Thymus (tissue), 11 donors: ENCODE measurements at regions not wholly inside any gene's neighbourhood (a gene's known extent, or its start where the extent isn't known, plus 50 kb on each side); places are given as distances from the start of the nearest gene placed in this dataset.

Source experiments
- DNase-seq, 9 donors: peaks; one replicate each; pipeline ENCODE4 v3.0.0-alpha.2; 2013; ENCODE audit warnings: low spot score in 9 of 9, low read depth in 6 of 9, missing footprints in 1 of 9
- H3K27ac ChIP-seq, 2 donors: one replicate each; pipeline ENCODE4 v1.5.1; 2013; ENCODE audit warnings: control low read depth in 1 of 2, low read depth in 1 of 2, low read length in 1 of 2, mild to moderate bottlenecking in 1 of 2, moderate library complexity in 1 of 2
- H3K27me3 ChIP-seq, 2 donors: one replicate each; pipeline ENCODE4 v1.5.1; 2013; ENCODE audit warnings: low read length in 1 of 2; ENCODE audit not compliant: control insufficient read depth in 2 of 2, insufficient read depth in 1 of 2
- H3K36me3 ChIP-seq, 2 donors: one replicate each; pipeline ENCODE4 v1.5.1; 2013; ENCODE audit warnings: low read length in 1 of 2, mild to moderate bottlenecking in 1 of 2, moderate library complexity in 1 of 2; ENCODE audit not compliant: control insufficient read depth in 2 of 2, insufficient read depth in 2 of 2
- H3K4me1 ChIP-seq, 2 donors: one replicate each; pipeline ENCODE4 v1.5.1; 2013; ENCODE audit warnings: low read length in 2 of 2; ENCODE audit not compliant: control insufficient read depth in 2 of 2, insufficient read depth in 2 of 2
- H3K4me3 ChIP-seq, 2 donors: one replicate each; pipeline ENCODE4 v1.5.1; 2013; ENCODE audit warnings: low read length in 2 of 2, control low read depth in 1 of 2, mild to moderate bottlenecking in 1 of 2
- H3K9me3 ChIP-seq, 2 donors: one replicate each; pipeline ENCODE4 v1.5.1; 2013; ENCODE audit warnings: low read length in 1 of 2, mild to moderate bottlenecking in 1 of 2; ENCODE audit not compliant: control insufficient read depth in 2 of 2, insufficient read depth in 1 of 2
- WGBS: extraction: QIAGEN DNeasy Blood & Tissue Kit; methylation state at CpG from one replicate; pipeline ENCODE4 v1.1.7; 2013; 5-methylcytosine and 5-hydroxymethylcytosine counted together
- donor health status: healthy.

DNA sequence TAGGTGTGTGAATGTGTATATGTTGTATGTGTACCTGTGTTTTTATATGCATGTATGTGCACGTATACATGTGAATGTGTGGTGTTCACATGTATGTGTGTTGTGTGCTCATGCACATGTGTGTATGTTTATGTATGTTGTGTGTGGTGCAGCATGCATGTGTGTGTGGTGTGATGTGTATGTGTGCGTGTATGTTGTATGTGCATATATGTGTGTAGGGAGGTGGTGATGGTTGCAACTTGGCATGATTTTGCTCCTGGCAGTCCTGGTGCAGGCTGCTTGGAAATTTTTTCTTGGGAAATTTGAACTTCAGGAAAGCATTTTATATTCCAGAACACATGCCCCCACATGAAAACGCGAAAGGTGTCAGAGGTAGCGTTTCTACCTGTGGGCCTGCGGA is 1177.8 kb downstream of the TBC1D22A start:
- Histone ChIP-seq H3K4me1 (peaks cover 15 to 19% of the 10 kb centered on the region in 2 donors), H3K9me3 (peaks cover 0 to 4% of the 10 kb centered on the region in 2 donors), H3K36me3 (no peaks in the 10 kb centered on the region), H3K4me3 (no peak overlapping the region), H3K27me3 (no peaks in the 10 kb centered on the region), H3K27ac (no peak overlapping the region)
- no peak for DNase-seq
- WGBS: 95% methylated on average over 6 of the region's 6 CpGs

DNA sequence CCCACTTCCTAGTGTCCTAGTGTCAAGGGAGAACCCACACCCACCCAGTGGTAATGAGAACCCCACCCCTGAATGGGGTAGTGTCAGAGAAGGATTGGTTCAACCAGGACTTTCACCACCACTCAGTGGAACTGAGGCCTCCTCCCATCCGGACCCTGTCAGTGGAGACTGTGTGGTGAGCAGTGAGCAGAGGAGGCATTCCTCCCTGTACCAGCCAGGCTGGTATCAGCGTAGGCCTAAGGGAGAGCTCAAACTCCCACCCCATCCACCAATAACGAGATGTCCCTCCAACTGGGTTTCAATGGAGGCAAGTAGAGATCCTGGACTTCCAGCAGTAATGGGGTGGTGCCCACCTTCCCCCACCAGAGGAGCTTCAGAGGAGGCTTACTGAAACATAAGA is 1171.4 kb downstream of the TBC1D22A start:
- no peaks in the 10 kb centered on the region for H3K36me3 ChIP-seq
- H3K27me3 ChIP-seq: no peaks in the 10 kb centered on the region
- H3K27ac ChIP-seq: no peak overlapping the region
- H3K4me1 ChIP-seq: peaks cover 5 to 6% of the 10 kb centered on the region in 2 donors
- H3K9me3 ChIP-seq: peaks cover 0 to 7% of the 10 kb centered on the region in 2 donors
- H3K4me3 ChIP-seq: no peak overlapping the region
- no peak for DNase-seq
- WGBS: 95% methylated on average over 3 of the region's 3 CpGs

DNA sequence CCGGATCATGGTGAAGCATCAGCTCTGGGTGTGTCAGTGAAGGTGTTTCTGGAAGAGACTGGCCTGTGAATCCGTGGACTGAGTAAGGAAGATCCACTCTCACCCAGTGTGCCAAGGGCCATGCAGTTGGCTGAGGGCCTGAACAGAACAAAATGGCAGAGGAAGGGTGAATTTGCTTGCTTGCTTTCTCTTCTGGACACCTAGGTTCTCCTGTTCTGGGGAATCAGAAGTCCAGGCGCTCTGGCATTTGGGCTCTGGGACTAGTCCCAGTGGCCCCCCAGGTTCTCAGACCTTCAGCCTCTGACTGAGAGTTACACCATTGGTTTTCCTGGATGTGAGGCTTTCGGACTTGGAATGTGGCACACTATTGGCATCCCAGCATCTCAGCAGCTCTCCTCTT is 1170.8 kb downstream of the TBC1D22A start:
- Histone ChIP-seq H3K27ac (no peak overlapping the region), H3K27me3 (no peaks in the 10 kb centered on the region), H3K4me3 (no peak overlapping the region), H3K4me1 (peaks cover 5 to 6% of the 10 kb centered on the region in 2 donors), H3K36me3 (no peaks in the 10 kb centered on the region), H3K9me3 (peaks cover 0 to 7% of the 10 kb centered on the region in 2 donors)
- WGBS: 92% methylated on average over 4 of the region's 4 CpGs
- no peak for DNase-seq

DNA sequence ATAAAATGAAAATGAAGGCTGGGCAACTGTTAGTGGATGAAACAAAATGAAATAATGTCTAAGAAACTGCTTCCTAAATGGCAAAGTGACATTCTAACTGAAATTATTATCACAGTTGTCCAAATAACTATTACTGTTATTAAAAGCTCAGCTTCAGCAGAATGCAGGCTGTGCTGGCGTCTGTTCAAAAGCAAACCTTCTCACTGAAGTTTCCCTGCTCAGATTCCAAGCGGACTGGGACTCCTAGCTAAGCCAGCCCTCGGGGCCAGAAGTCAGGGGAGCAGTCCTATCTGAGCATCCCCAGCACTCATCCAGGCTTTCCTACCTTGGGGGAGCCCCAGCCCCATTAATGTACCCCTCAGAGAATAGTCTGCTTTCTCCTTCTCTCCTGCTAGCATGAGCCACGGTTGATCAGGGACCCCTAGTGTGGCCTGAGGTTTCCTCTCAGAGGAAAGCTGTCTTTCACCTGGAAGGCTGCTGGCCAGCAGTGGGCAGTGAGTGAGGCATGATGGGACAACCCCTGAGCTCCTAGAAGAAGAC is 1167.3 kb downstream of the TBC1D22A start:
- 84% methylated on average over 4 of the region's 4 CpGs for WGBS

DNA sequence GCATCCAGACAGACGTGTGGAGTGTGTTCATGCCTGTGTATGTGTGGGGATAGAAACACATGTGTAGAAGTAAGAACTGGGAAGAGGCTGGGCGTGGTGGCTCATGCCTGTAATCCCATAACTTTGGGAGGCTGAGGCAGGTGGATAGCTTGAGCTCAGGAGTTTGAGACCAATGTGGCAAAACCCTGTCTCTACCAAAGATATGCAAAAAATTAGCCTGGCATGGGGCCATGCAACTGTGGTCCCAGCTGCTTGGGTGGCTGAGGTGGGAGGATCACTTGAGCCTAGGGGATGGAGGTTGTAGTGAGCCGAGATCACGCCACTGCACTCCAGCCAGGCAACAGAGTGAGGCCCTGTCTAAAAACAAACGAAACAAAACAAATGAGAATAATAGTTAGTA is 1166.6 kb downstream of the TBC1D22A start:
- no peak overlapping the region for H3K27ac ChIP-seq
- no peak for DNase-seq
- H3K27me3 ChIP-seq: no peaks in the 10 kb centered on the region
- peaks cover 0 to 4% of the 10 kb centered on the region in 2 donors for H3K9me3 ChIP-seq
- no peak overlapping the region for H3K4me3 ChIP-seq
- WGBS: 85% methylated on average over 5 of the region's 5 CpGs
- peaks cover 5% of the 10 kb centered on the region in 2 donors for H3K4me1 ChIP-seq
- H3K36me3 ChIP-seq: no peaks in the 10 kb centered on the region

More for the DNA sequence above, 1167.3 kb downstream of the TBC1D22A start:
- H3K27me3 ChIP-seq: no peaks in the 10 kb centered on the region
- no peak overlapping the region for H3K27ac ChIP-seq
- no peak for DNase-seq
- peaks cover 5 to 6% of the 10 kb centered on the region in 2 donors for H3K4me1 ChIP-seq
- no peak overlapping the region for H3K4me3 ChIP-seq
- H3K9me3 ChIP-seq: peaks cover 0 to 1% of the 10 kb centered on the region in 2 donors
- H3K36me3 ChIP-seq: no peaks in the 10 kb centered on the region

DNA sequence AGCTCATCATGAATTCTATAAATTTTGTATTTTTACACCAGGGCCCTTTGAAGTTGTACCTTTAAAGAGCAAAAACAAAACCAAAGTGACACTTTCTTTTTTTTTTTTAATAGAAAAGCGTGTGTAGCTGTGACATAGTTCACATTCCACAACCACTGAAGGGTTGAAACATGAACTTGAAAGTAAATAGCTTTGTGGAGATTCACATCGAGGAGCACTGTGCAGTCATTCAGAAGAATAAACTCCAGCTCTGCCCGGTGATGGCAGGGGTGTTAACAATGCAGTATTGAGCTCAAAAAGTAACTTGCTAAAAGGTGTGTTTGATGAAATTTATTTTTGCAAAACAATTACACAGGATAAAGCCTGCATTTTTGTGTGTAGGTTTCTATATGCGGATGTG is 1166.2 kb downstream of the TBC1D22A start:
- peaks cover 0 to 4% of the 10 kb centered on the region in 2 donors for H3K9me3 ChIP-seq
- WGBS: 74% methylated on average over 4 of the region's 4 CpGs

DNA sequence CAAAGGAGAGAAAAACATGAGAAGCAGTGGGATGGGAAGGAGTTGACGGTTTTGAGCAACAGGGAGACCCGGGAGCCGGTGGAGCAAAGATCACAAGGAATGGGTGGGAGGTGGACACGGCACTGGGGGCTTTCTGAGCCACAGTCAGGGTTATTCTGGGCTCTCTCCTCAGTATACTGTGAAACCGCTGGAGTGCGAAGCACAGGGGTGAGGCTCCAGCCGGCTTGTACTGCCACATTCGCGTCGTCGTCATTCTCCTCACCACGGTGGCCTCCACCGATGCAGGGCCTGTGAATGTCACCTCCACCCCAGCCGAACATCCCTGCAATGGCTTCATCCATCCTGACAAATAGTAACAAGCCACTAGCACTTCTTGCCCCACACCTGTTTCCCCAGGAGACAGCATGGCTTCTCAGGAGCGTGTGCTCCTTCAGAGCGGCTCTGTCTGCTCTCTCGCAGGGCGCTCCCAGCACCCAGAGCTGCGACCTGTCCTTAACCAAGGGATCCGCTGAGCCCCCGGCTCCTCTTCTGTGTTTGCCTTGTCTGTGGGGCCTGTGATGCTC is 1165.3 kb downstream of the TBC1D22A start:
- Histone ChIP-seq H3K9me3 (peaks cover 0 to 4% of the 10 kb centered on the region in 2 donors), H3K27me3 (no peaks in the 10 kb centered on the region), H3K4me1 (no peaks in the 10 kb centered on the region), H3K36me3 (no peaks in the 10 kb centered on the region), H3K4me3 (no peak overlapping the region), H3K27ac (no peak overlapping the region)
- WGBS: 95% methylated on average over 21 of the region's 21 CpGs
- DNase-seq: no peak

More for the DNA sequence above, 1166.2 kb downstream of the TBC1D22A start:
- H3K27me3 ChIP-seq: no peaks in the 10 kb centered on the region
- no peak overlapping the region for H3K27ac ChIP-seq
- no peaks in the 10 kb centered on the region for H3K36me3 ChIP-seq
- DNase-seq: no peak
- H3K4me1 ChIP-seq: peaks cover under 1 to 1% of the 10 kb centered on the region in 2 donors
- no peak overlapping the region for H3K4me3 ChIP-seq

DNA sequence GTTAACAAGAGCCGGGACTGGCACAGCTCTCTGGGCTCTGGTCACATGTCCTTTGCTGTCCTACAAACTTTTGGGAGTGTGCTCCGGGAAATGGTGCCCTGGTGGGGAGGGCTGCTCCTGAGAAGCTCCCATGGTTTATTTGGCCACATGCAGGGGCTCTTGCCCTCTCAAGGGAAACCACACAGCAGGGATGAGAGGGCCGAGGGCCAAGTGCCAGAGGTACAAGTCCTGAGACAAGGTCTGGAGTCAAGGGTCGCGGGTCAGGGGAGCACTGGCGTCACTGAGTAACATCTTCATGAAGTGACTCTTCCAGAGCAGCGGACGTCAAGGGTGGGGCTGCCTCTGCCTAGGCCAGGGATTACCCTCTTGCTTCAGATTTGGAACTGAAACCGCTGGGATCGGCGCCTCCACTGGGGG is 1160.6 kb downstream of the TBC1D22A start:
- Histone ChIP-seq H3K27me3 (no peaks in the 10 kb centered on the region), H3K4me1 (peaks cover 0 to 21% of the 10 kb centered on the region in 2 donors), H3K9me3 (peaks cover 0 to 4% of the 10 kb centered on the region in 2 donors), H3K27ac (no peak overlapping the region), H3K36me3 (no peaks in the 10 kb centered on the region), H3K4me3 (no peak overlapping the region)
- DNase-seq: no peak
- 94% methylated on average over 11 of the region's 11 CpGs for WGBS

DNA sequence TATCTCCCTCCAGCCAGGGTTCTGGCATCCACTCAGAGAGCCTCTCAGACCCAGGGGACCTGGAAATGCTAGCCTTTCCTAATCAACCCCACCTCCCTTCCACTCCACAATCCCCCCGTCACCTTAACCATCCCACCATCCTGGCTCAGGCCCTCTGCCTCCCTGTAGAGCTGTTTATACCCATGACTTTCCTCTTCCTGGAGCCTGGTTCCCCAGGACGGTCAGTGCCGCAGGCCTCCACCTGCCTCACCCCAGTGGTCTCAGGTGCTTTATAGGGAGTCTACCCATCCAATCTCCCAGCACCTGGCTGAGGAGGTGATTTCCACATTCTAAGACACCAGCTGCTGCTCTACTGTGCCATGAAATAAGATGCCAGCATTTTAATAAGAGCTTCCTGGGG is 1159.5 kb downstream of the TBC1D22A start:
- H3K4me1 ChIP-seq: peaks cover 0 to 26% of the 10 kb centered on the region in 2 donors
- H3K4me3 ChIP-seq: no peak overlapping the region
- no peak overlapping the region for H3K27ac ChIP-seq
- H3K27me3 ChIP-seq: no peaks in the 10 kb centered on the region
- no peak for DNase-seq
- H3K9me3 ChIP-seq: peaks cover 0 to 4% of the 10 kb centered on the region in 2 donors
- 96% methylated on average over 3 of the region's 3 CpGs for WGBS
- no peaks in the 10 kb centered on the region for H3K36me3 ChIP-seq
